Urinary bladder (tissue), 3 donors: ENCODE measurements at regions not wholly inside any gene's neighbourhood (a gene's known extent, or its start where the extent isn't known, plus 50 kb on each side); places are given as distances from the start of the nearest gene placed in this dataset.

Experiments used
- DNase-seq: peaks from one replicate; pipeline ENCODE4 v3.0.0-alpha.2; 2015; ENCODE audit errors: extremely low spot score
- H3K27ac ChIP-seq: one replicate; pipeline ENCODE4 v1.5.1; 2013; ENCODE audit warnings: low read depth, mild to moderate bottlenecking, moderate library complexity
- H3K36me3 ChIP-seq: one replicate; pipeline ENCODE4 v1.6.1; 2013; ENCODE audit warnings: mild to moderate bottlenecking, moderate library complexity; ENCODE audit not compliant: insufficient read depth
- H3K4me1 ChIP-seq: one replicate; pipeline ENCODE4 v1.6.1; 2013; ENCODE audit warnings: mild to moderate bottlenecking, moderate library complexity; ENCODE audit not compliant: insufficient read depth
- H3K4me3 ChIP-seq: one replicate; pipeline ENCODE4 v1.5.1; 2013; ENCODE audit warnings: low read depth, low read length
- WGBS: extraction: QIAGEN DNeasy Blood & Tissue Kit; methylation state at CpG from one replicate; pipeline ENCODE4 v1.1.7; 2013; 5-methylcytosine and 5-hydroxymethylcytosine counted together
- donor health status: healthy with polysubstance abuse.
- donor health status: healthy.

DNA sequence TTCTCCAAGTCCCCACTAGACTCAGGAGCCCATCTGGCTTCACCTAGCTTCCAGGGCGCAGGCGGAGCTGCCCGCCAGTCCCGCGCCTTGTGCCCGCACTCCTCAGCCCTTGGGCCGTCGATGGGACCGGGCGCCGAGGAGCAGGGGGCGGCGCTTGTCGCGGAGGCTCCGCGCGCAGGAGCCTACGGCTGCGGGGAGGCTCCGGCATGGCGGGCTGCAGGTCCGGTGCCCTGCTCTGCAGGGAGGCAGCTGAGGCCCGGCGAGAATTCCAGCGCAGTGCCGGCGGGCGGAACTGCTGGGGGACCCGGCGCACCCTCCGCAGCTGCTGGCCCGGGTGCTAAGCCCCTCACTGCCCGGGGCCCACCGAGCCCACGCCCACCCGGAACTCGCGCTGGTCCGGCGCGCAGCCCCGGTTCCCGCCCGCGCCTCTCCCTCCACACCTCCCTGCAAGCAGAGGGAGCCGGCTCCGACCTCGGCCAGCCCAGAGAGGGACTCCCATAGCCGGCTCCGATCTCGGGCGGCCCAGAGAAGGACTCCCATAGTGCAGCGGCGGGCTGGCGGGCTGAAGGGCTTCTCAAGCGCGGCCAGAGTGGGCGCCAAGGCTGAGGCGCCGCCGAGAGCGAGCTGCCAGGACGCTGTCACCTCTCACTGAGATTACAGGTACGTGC, 78.1 kb upstream of the PJA2 start:
- H3K27ac ChIP-seq = no peak overlapping the region
- DNase-seq = no peak
- no peaks in the 10 kb centered on the region for H3K4me1 ChIP-seq
- H3K36me3 ChIP-seq = no peaks in the 10 kb centered on the region
- H3K4me3 ChIP-seq = no peak overlapping the region
- 97% methylated on average over 65 of the region's 65 CpGs for WGBS

DNA sequence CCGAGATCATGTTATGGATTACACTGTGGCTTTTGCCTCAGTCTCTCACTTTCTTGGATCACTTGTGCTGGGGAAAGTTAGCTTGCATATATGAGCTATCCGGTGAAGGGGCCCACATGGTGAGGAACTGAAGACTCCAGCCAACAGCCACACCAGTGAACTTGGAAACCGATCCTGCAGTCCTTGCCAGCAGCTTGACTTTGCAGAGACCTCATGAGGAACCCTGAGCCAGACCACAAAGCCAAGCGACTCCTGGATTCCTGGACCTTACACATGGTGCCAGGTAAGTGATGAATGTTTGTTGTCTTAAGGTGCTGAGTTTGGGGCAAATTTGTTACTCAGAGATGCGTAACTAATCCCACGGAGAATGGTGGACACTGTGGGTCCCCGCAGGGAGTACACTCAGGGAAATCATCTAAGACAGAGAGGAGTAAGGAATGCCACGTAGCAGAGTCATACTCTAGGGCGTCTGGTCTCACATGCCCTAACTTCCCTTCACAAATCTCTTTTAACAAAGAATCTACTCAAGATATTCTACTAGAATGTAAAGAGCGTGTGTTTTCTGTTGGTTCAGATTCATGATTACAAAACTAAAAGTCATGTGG, 76.5 kb upstream of the PJA2 start:
- Histone ChIP-seq H3K4me1 (no peaks in the 10 kb centered on the region), H3K27ac (no peak overlapping the region), H3K4me3 (no peak overlapping the region), H3K36me3 (no peaks in the 10 kb centered on the region)
- WGBS = 72% methylated on average over 10 of the region's 10 CpGs
- DNase-seq = no peak

DNA sequence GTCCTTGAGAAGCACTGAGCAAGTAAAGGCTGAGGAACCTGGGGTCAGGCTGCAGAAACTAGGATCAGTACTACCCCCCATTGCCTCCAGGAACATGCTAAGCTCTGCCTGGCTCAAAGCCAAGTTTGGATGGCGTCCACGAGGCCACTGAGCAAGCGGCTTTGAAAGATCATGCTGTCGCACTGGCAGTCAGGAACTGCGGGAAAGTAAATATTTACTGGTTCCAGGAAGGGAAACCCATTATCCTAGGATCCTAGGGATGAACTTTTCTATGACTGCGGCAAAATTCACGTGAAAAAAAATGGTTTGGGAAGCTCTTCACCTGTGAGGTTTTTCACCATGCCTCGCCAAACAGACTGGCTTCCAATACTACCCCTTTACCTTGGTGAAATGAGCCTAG, 75.3 kb upstream of the PJA2 start:
- H3K4me1 ChIP-seq = no peaks in the 10 kb centered on the region
- peak; percentile 36 for DNase-seq
- H3K4me3 ChIP-seq = no peak overlapping the region
- H3K27ac ChIP-seq = no peak overlapping the region
- H3K36me3 ChIP-seq = no peaks in the 10 kb centered on the region
- WGBS = 14% methylated on average over 8 of the region's 8 CpGs

GRCh38 chr5:109484597-109484996, 74.8 kb upstream of the PJA2 start:
- no peaks in the 10 kb centered on the region for H3K4me1 ChIP-seq
- 35% methylated on average over 3 of the region's 3 CpGs for WGBS

GRCh38 chr5:109483395-109483971, 73.7 kb upstream of the PJA2 start:
- Histone ChIP-seq H3K27ac (no peak overlapping the region), H3K36me3 (no peaks in the 10 kb centered on the region), H3K4me1 (no peaks in the 10 kb centered on the region), H3K4me3 (no peak overlapping the region)
- no peak for DNase-seq
- whole genome bisulfite sequencing = 49% methylated on average over 2 of the region's 2 CpGs

More at GRCh38 chr5:109484597-109484996, 74.8 kb upstream of the PJA2 start:
- no peak overlapping the region for H3K4me3 ChIP-seq
- H3K27ac ChIP-seq = no peak overlapping the region
- no peaks in the 10 kb centered on the region for H3K36me3 ChIP-seq
- DNase-seq = no peak

- Histone ChIP-seq H3K27ac (no peak overlapping the region), H3K4me1 (no peaks in the 10 kb centered on the region), H3K36me3 (no peaks in the 10 kb centered on the region), H3K4me3 (no peak overlapping the region)
- DNase-seq = no peak
- 79% methylated on average over 5 of the region's 5 CpGs for WGBS
These were observed 73.0 kb upstream of the PJA2 start for GRCh38 chr5:109482748-109483147.

- H3K4me3 ChIP-seq = no peak overlapping the region
- 48% methylated on average over 2 of the region's 2 CpGs for WGBS
- H3K4me1 ChIP-seq = no peaks in the 10 kb centered on the region
- no peaks in the 10 kb centered on the region for H3K36me3 ChIP-seq
- DNase-seq = no peak
- no peak overlapping the region for H3K27ac ChIP-seq
These were observed 69.6 kb upstream of the PJA2 start for GRCh38 chr5:109479260-109479860.

- DNase-seq = no peak
These were observed 69.1 kb upstream of the PJA2 start for GRCh38 chr5:109478830-109479229.

GRCh38 chr5:109476292-109476691, 66.5 kb upstream of the PJA2 start:
- H3K36me3 ChIP-seq = no peaks in the 10 kb centered on the region
- H3K4me3 ChIP-seq = no peak overlapping the region
- DNase-seq = no peak
- no peaks in the 10 kb centered on the region for H3K4me1 ChIP-seq
- H3K27ac ChIP-seq = no peak overlapping the region
- WGBS = 65% methylated on average over 2 of the region's 2 CpGs

More at GRCh38 chr5:109478830-109479229, 69.1 kb upstream of the PJA2 start:
- H3K4me1 ChIP-seq = no peaks in the 10 kb centered on the region
- H3K27ac ChIP-seq = no peak overlapping the region
- H3K36me3 ChIP-seq = no peaks in the 10 kb centered on the region
- H3K4me3 ChIP-seq = no peak overlapping the region

DNA sequence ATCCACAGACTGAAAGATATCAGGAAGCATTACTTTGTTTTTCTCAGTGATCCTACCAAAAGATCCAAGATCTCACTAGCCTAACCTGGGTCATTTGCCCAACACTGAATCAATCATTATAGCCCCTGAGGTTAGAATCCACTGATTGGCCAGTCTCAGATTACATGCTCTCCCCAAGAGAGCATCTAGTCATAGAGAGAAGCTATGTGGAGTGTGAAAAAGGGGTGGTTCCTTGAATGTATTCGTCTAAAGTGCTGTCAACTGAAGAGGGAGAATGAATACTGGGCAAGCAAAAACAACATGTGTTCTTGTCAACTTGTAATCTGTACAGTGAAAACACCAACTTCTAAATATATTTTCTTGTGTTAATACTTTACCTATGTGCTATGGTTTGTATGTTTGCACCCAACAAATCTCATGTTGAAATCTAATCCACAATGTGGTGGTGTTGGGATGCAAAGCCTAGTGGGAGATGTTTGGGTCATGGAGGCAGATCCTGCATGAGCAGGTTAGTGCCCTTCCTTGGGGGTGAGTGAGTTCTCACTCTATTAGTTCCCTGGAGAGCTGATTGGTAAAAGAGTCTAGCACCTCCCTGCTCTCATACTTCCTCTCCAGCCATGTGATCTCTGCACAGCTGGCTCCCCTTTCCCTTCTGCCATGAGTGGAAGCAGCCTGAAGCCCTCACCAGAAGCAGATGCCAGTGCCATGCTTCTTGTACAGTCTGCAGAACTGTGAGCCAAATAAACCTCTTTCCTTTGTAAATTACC, 60.3 kb upstream of the PJA2 start:
- Histone ChIP-seq H3K4me1 (no peaks in the 10 kb centered on the region), H3K4me3 (no peak overlapping the region), H3K36me3 (no peaks in the 10 kb centered on the region), H3K27ac (no peak overlapping the region)
- WGBS = 82% methylated on average over 1 of the region's 1 CpG
- no peak for DNase-seq

- Histone ChIP-seq H3K36me3 (no peaks in the 10 kb centered on the region), H3K4me3 (no peak overlapping the region), H3K4me1 (no peaks in the 10 kb centered on the region), H3K27ac (no peak overlapping the region)
- DNase-seq = peak; percentile 93
- 39% methylated on average over 4 of the region's 4 CpGs for WGBS
These were observed 59.1 kb upstream of the PJA2 start for GRCh38 chr5:109468737-109469420.

DNA sequence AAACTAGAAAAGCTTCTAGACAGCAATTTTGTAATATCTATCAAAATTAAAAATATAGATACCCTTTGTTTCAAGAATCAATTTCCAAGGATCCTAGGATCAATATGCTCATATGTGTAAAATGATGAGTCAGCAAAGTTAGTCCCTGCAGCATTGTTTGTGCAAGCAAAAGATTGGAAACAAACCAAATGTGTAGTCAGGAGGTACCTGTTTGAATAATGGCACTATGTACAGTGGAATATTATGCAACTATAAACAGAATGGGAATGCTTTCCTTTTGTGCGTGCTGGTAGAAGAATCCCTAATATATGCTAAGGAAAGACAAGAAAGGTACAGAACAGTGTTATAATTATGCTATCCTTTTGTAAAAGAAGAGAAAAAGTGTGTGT, 58.5 kb upstream of the PJA2 start:
- Histone ChIP-seq H3K4me1 (no peaks in the 10 kb centered on the region), H3K27ac (no peak overlapping the region), H3K4me3 (no peak overlapping the region), H3K36me3 (no peaks in the 10 kb centered on the region)
- DNase-seq = no peak
- 93% methylated on average over 1 of the region's 1 CpG for WGBS

- Histone ChIP-seq H3K4me1 (no peaks in the 10 kb centered on the region), H3K27ac (no peak overlapping the region), H3K4me3 (no peak overlapping the region), H3K36me3 (no peaks in the 10 kb centered on the region)
- WGBS = 82% methylated on average over 4 of the region's 4 CpGs
- DNase-seq = no peak
These were observed 57.3 kb upstream of the PJA2 start for GRCh38 chr5:109467058-109467457.
